C4-2B (cell line): ENCODE measurements at regions not wholly inside any gene's neighbourhood (a gene's known extent, or its start where the extent isn't known, plus 50 kb on each side); places are given as distances from the start of the nearest gene placed in this dataset.

Experiments
- H3K27ac ChIP-seq: fragments of 450-650 bp; 2 replicates; pipeline ENCODE4 v1.5.1; 2017
- ZFX ChIP-seq: fragments of 450-650 bp; IDR thresholded peaks from 2 replicates; pipeline ENCODE4 v1.6.1; 2017
- TF ChIP-seq, protein P1 (sequence below): fragments of 450-650 bp; conservative IDR thresholded peaks from 2 replicates; pipeline ENCODE4 v1.5.1; 2017; ENCODE audit warnings: mild to moderate bottlenecking

DNA sequence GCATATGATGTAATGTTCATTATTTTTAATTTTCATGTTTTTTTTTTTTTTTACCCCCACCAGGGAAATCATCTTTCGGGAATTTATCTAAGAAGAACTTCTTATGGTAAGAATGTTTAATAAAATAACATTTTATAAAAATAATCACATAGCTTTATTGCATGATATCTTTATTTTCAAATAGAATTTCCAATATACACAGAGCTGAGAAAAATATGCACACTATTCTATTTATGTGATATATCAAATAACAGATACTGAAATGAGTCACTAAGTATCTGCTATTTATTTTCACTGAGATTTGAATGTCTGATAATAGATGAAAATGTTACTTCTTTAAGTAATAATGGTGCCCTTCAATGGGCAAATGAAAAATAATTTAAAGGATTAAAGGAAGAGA lies 1217.3 kb downstream of the MAT2B start:
- no peak overlapping the region for H3K27ac ChIP-seq
- TF ChIP-seq, protein P1, sequence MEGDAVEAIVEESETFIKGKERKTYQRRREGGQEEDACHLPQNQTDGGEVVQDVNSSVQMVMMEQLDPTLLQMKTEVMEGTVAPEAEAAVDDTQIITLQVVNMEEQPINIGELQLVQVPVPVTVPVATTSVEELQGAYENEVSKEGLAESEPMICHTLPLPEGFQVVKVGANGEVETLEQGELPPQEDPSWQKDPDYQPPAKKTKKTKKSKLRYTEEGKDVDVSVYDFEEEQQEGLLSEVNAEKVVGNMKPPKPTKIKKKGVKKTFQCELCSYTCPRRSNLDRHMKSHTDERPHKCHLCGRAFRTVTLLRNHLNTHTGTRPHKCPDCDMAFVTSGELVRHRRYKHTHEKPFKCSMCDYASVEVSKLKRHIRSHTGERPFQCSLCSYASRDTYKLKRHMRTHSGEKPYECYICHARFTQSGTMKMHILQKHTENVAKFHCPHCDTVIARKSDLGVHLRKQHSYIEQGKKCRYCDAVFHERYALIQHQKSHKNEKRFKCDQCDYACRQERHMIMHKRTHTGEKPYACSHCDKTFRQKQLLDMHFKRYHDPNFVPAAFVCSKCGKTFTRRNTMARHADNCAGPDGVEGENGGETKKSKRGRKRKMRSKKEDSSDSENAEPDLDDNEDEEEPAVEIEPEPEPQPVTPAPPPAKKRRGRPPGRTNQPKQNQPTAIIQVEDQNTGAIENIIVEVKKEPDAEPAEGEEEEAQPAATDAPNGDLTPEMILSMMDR: no peak
- TF ChIP-seq ZFX: no peak

DNA sequence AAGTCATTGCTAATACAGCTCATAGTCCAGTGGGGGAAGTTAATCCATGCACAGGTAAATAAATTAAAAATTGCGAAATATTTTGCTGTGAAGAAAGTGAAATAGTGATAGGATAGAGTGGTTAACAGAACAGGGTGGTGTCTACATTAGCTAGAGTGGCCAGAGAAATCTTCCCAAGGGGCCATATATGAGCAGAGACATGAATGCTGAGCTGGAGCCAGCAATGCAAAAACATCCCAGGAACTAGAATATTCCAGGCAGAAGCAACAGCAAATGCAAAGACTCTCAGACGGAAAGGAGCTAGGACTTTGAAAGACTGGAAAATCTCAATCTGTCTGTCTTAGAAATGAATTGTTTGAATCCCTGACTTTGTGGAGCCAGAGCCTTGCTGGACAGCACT lies 1221.6 kb downstream of the MAT2B start:
- H3K27ac ChIP-seq: no peak overlapping the region
- no peak for TF ChIP-seq ZFX
- TF ChIP-seq, protein P1: no peak

DNA sequence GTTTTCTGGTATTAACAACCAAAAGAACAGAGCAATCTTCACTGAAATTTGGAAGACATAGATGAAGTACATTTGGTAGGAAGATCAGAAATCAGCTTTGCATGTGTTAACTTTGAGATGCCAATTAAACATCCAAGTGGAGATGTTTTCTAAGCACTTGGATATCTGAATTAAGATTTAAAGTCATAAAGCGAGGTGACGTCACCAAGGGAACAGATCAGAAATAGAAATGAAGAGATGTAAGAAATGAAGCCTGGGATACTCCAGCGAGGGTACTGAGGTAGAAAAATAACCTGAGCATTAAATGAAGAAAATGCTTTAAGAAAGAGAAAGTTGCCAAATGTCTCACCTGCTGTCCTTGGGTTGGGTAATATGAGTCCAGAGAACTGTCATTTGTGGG lies 1223.3 kb downstream of the MAT2B start:
- no peak for TF ChIP-seq ZFX
- TF ChIP-seq, protein P1: no peak
- no peak overlapping the region for H3K27ac ChIP-seq

DNA sequence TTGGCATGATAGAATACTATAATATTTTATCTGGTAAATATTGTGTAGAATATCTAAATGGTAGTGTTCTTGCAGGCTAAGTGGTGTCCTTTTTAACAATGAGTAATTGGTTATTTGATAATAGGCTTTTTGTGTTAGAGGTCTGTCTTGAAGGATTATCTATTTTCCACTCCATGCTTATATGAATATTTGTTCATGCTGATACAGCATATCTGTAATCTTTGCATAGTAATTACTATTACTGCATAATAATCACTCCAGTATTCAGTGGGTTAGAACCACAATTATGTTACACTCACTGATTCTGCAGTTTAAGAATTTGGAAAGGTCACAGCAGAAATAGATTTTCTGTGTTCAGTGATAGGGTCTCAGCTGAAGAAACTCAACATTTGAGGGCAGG lies 1229.9 kb downstream of the MAT2B start:
- H3K27ac ChIP-seq: no peak overlapping the region
- no peak for TF ChIP-seq ZFX

DNA sequence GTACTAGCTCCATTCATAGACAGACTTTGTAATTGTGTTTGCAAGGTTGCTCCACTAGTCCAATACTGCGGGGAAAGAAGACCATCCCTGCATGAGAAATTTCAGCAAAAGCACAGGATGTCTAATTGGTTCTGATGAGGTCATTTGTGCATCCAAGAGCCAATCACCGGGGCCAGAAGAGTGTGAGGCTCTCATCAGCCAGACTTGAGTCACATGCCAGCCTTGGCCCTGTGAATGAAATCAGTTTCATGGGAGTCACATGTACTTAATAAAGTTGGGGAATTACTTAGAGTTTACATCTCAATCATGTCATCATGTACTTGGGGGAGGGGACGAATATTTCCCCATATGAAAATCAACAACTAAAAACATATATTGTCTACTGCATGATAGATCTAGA lies 1236.0 kb downstream of the MAT2B start:
- no peak overlapping the region for H3K27ac ChIP-seq
- TF ChIP-seq, protein P1: no peak
- no peak for TF ChIP-seq ZFX

DNA sequence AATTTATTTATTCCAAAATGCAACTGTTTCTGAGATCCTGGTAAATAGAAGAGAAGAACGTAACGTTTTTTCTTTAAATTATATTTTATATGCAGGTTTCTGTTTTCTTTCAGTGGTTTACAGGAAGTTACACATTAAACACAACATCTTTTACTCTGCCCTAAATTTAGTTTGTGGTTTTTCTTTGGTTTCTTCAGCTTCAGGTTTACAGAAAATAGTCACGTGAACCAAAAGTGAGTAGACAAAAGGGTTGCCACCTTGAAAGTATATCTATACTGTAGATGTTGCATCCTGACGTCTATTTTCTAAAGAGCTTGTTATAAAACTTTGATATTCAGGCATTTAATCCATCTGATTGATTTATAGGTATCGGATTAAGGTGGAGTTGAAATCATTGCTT lies 1236.6 kb downstream of the MAT2B start:
- TF ChIP-seq ZFX: no peak
- TF ChIP-seq, protein P1: no peak
- no peak overlapping the region for H3K27ac ChIP-seq

GRCh38 chr5:164746723-164747122 lies 1241.3 kb downstream of the MAT2B start:
- no peak overlapping the region for H3K27ac ChIP-seq
- no peak for TF ChIP-seq ZFX
- TF ChIP-seq, protein P1: no peak

DNA sequence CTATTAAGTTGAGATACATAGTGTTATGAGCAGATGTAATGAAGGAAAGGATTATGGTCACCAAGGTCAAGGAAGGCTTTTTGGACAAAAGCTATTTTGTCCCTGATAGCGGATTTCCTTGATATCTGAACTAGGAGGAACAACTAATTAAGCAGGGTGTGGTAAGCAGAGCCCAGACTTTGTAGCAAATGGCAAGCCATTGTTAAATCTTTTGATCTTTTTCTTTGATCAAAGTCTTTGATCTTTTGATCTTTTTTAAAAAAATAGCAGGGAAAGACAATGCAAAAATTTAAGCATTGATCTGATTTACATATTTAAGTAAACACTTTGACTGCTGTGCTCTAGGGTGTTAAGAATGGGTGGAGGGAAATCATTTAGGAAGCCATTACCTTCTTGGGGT lies 1242.0 kb downstream of the MAT2B start:
- no peak for TF ChIP-seq ZFX
- TF ChIP-seq, protein P1: no peak
- no peak overlapping the region for H3K27ac ChIP-seq
